Prostate gland (tissue), 2 donors: ENCODE measurements at regions not wholly inside any gene's neighbourhood (a gene's known extent, or its start where the extent isn't known, plus 50 kb on each side); places are given as distances from the start of the nearest gene placed in this dataset.

Experiments used
- DNase-seq: peaks from one replicate; pipeline ENCODE4 v3.0.0-alpha.2; 2019; ENCODE audit warnings: low spot score
- H3K27ac ChIP-seq, 2 donors: fragments of 200-600 bp; sonication (generic); 2 replicates each; pipeline ENCODE4 v1.5.1; 2017 to 2019
- H3K27me3 ChIP-seq: fragments of 200-600 bp; sonication (generic); replicated peaks from 2 replicates; pipeline ENCODE4 v1.5.1; 2019; ENCODE audit not compliant: insufficient read depth
- H3K36me3 ChIP-seq, 2 donors: fragments of 200-600 bp; sonication (generic); 1 replicate in 1 of 2; 2 replicates in 1 of 2; pipeline versions ENCODE4 v1.5.1 to v1.8.1; 2017 to 2019
- H3K4me1 ChIP-seq: fragments of 200-600 bp; sonication (generic); replicated peaks from 2 replicates; pipeline ENCODE4 v1.5.1; 2019
- H3K4me3 ChIP-seq, 2 donors: fragments of 200-600 bp; sonication (generic); 2 replicates each; pipeline ENCODE4 v1.5.1; 2017 to 2019
- H3K9me3 ChIP-seq: fragments of 200-600 bp; sonication (generic); 2 replicates; pipeline ENCODE4 v1.5.1; 2017
- CTCF ChIP-seq, 4 experiments: fragments of 200-600 bp in 2 of 4; fragments of 450-650 bp in 2 of 4; sonication (generic) in 2 of 4; IDR thresholded peaks; 1 replicate in 3 of 4; 2 replicates in 1 of 4; pipeline ENCODE4 v1.5.1; 2016 to 2019; ENCODE audit warnings: antibody characterized with exemption in 4 of 4, mild to moderate bottlenecking in 2 of 4, moderate library complexity in 2 of 4
- POLR2A ChIP-seq: fragments of 450-650 bp; IDR thresholded peaks from one replicate; pipeline ENCODE4 v1.6.1; 2016; ENCODE audit warnings: antibody characterized with exemption, mild to moderate bottlenecking
- POLR2AphosphoS5 ChIP-seq: sonication (generic); formaldehyde crosslinking; IDR thresholded peaks from one replicate; pipeline ENCODE4 v1.6.1; 2017; ENCODE audit warnings: antibody characterized with exemption
- WGBS: methylation state at CpG from one replicate; pipeline ENCODE4 v1.1.5; 2018; 5-methylcytosine and 5-hydroxymethylcytosine counted together
- intact Hi-C: fragments of 100-400 bp; cut with DNase I; formaldehyde crosslinking; loops from one replicate; pipeline ENCODE4 v1.14.2; 2022

DNA sequence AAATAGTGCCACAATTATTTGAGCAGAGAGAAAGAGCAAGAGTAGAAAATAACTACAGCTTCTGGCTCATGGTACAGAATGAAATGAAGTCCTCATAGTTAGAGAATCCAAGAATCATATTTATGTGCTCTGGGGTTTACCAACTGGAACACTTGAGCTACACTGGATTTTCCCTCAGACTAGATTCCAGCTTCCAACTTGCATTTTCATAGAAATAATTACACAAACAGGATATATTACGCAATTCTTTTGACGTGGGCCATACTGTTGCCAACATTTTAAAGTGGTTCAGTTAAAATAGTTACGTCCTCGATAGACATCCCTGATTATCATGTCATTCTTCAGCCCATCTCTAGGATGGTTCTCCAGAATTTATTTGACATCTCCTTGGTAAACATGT, 129.2 kb downstream of the ETAA1 start:
- no peaks in the 10 kb centered on the region for H3K27me3 ChIP-seq
- no peak overlapping the region for H3K27ac ChIP-seq
- H3K9me3 ChIP-seq: no peaks in the 10 kb centered on the region
- no peaks in the 10 kb centered on the region for H3K4me1 ChIP-seq
- intact Hi-C loops: no loop called here
- H3K36me3 ChIP-seq: no peaks in the 10 kb centered on the region
- no peak overlapping the region for H3K4me3 ChIP-seq
- no peak for TF ChIP-seq CTCF (IDR thresholded peaks at IDR 0.05)
- TF ChIP-seq POLR2AphosphoS5: no peak
- no peak for TF ChIP-seq POLR2A
- WGBS: 46% methylated on average over 4 of the region's 4 CpGs
- DNase-seq: no peak

DNA sequence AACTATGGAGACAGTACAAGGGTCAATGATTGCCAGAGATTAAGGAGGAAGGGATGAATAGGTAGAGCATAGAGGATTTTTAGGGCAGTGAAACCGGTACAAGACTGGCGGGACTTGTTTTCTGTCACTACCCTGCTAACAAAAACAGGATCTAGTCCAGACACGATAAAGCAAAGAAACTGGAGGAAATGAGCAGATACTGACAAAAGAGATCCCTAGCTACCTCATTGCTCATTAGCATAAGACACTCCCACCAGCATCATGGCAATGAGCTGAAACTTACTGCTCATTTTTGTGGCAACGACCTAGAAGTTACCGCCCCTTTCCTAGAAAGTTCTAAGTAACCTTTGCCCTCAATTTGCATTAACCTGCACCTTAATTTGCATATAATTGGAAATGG, 131.2 kb downstream of the ETAA1 start:
- Histone ChIP-seq H3K27me3 (no peaks in the 10 kb centered on the region), H3K27ac (no peak overlapping the region), H3K36me3 (no peaks in the 10 kb centered on the region), H3K4me3 (no peak overlapping the region), H3K9me3 (no peaks in the 10 kb centered on the region), H3K4me1 (no peaks in the 10 kb centered on the region)
- WGBS: 68% methylated on average over 5 of the region's 5 CpGs
- no peak for TF ChIP-seq CTCF (IDR thresholded peaks at IDR 0.05)
- TF ChIP-seq POLR2A: no peak
- TF ChIP-seq POLR2AphosphoS5: no peak
- intact Hi-C loops: no loop called here
- no peak for DNase-seq

- Histone ChIP-seq H3K9me3 (no peaks in the 10 kb centered on the region), H3K4me1 (no peaks in the 10 kb centered on the region), H3K4me3 (no peak overlapping the region), H3K36me3 (no peaks in the 10 kb centered on the region), H3K27ac (no peak overlapping the region), H3K27me3 (no peaks in the 10 kb centered on the region)
- TF ChIP-seq POLR2A: no peak
- no peak for TF ChIP-seq CTCF (IDR thresholded peaks at IDR 0.05)
- no peak for TF ChIP-seq POLR2AphosphoS5
- DNase-seq: no peak
- intact Hi-C loops: no loop called here
- 100% methylated on average over 1 of the region's 1 CpG for WGBS
Measured at GRCh38 chr2:67532387-67532786, 135.3 kb downstream of the ETAA1 start.

DNA sequence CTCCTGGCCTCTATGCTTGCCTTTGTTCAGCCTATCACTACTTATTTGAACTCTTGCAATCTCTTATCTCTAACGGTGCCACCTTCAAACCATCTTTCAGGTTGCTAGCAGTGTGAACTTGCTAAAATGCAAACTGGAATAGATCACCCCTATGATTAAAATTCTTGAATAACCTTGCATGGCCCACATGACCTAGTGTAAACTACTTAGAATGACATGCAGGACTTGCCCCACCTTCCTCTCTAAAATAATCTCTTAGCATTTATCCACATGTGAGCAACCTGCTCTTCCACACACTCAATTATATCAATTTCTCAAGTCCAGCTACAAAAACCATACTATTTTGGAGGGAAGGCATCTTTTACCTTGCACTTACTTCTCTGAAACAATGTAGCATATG, 137.6 kb downstream of the ETAA1 start:
- WGBS: 74% methylated on average over 1 of the region's 1 CpG
- no peak overlapping the region for H3K4me3 ChIP-seq
- intact Hi-C loops: no loop called here
- DNase-seq: no peak
- H3K9me3 ChIP-seq: no peaks in the 10 kb centered on the region
- no peaks in the 10 kb centered on the region for H3K27me3 ChIP-seq
- H3K27ac ChIP-seq: no peak overlapping the region
- H3K36me3 ChIP-seq: no peaks in the 10 kb centered on the region
- no peak for TF ChIP-seq POLR2AphosphoS5
- no peak for TF ChIP-seq POLR2A
- TF ChIP-seq CTCF (IDR thresholded peaks at IDR 0.05): no peak
- no peaks in the 10 kb centered on the region for H3K4me1 ChIP-seq

DNA sequence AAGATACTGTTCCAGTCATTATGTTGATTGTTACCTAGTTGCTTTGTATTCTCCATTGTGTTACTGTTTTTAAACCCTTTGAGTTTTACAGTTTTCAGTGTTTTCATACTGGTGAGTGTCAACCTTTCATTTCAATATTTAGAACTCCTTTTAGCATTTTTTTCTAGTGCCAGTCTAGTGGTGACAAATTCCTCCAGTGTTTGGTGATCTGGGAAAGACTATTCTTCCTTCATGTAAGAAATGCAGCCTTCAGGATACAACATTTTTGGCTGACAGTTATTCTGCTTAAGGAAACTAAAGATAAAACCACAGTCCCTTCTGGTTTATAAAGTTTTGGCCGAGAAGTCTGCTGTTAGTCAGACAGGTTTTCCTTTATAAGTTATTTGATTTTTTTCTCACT, 143.8 kb downstream of the ETAA1 start:
- no peaks in the 10 kb centered on the region for H3K9me3 ChIP-seq
- TF ChIP-seq POLR2AphosphoS5 (no peak), CTCF (IDR thresholded peaks at IDR 0.05) (no peak), POLR2A (no peak)
- intact Hi-C loops: no loop called here
- 85% methylated on average over 1 of the region's 1 CpG for WGBS
- H3K4me1 ChIP-seq: no peaks in the 10 kb centered on the region
- H3K27ac ChIP-seq: no peak overlapping the region
- no peaks in the 10 kb centered on the region for H3K36me3 ChIP-seq
- no peak overlapping the region for H3K4me3 ChIP-seq
- no peaks in the 10 kb centered on the region for H3K27me3 ChIP-seq
- no peak for DNase-seq
